ENCODE measurements at regions not wholly inside any gene's neighbourhood (a gene's known extent, or its start where the extent isn't known, plus 50 kb on each side); places are given as distances from the start of the nearest gene placed in this dataset.

- H3K27me3 ChIP-seq = no peaks in the 10 kb centered on the region
- H3K27ac ChIP-seq = no peak overlapping the region
- no peak overlapping the region for H3K4me3 ChIP-seq
- no peaks in the 10 kb centered on the region for H3K36me3 ChIP-seq
- intact Hi-C loops (cut with DNase I) = no loop called here
- TF ChIP-seq CTCF (IDR thresholded peaks at IDR 0.05) = no peak
- DNase-seq (ENCODE audit: low spot score in 2 of 2) = no peak
- no peaks in the 10 kb centered on the region for H3K9me3 ChIP-seq
- no peaks in the 10 kb centered on the region for H3K4me1 ChIP-seq
Observed at GRCh38 chr7:22920672-22921071, 93.3 kb downstream of the HYCC1 start.

GRCh38 chr7:22913158-22913557 lies 90.5 kb upstream of the TOMM7 start:
- TF ChIP-seq CTCF (IDR thresholded peaks at IDR 0.05) = no peak

GRCh38 chr7:22911889-22912288 lies 89.2 kb upstream of the TOMM7 start:
- peak overlapping the region; percentile 58 to 72 for H3K27ac ChIP-seq
- H3K4me1 ChIP-seq = peaks cover 0 to 10% of the 10 kb centered on the region in 2 donors

More at GRCh38 chr7:22913158-22913557, 90.5 kb upstream of the TOMM7 start:
- no peaks in the 10 kb centered on the region for H3K9me3 ChIP-seq
- DNase-seq (ENCODE audit: low spot score in 2 of 2) = no peak
- no peaks in the 10 kb centered on the region for H3K36me3 ChIP-seq
- H3K27ac ChIP-seq = no peak overlapping the region
- intact Hi-C loops (cut with DNase I) = no loop called here
- no peak overlapping the region for H3K4me3 ChIP-seq
- peaks cover 0 to 5% of the 10 kb centered on the region in 2 donors for H3K4me1 ChIP-seq
- H3K27me3 ChIP-seq = no peaks in the 10 kb centered on the region

GRCh38 chr7:22909917-22910316 lies 87.3 kb upstream of the TOMM7 start:
- Histone ChIP-seq H3K4me1 (peaks cover 0 to 10% of the 10 kb centered on the region in 2 donors), H3K27me3 (no peaks in the 10 kb centered on the region), H3K36me3 (no peaks in the 10 kb centered on the region), H3K4me3 (no peak overlapping the region), H3K27ac (no peak overlapping the region), H3K9me3 (no peaks in the 10 kb centered on the region)
- TF ChIP-seq CTCF (IDR thresholded peaks at IDR 0.05) = no peak
- intact Hi-C loops (cut with DNase I) = no loop called here
- no peak for DNase-seq (ENCODE audit: low spot score in 2 of 2)

More at GRCh38 chr7:22911889-22912288, 89.2 kb upstream of the TOMM7 start:
- intact Hi-C loops (cut with DNase I) = no loop called here
- no peak for DNase-seq (ENCODE audit: low spot score in 2 of 2)
- H3K27me3 ChIP-seq = no peaks in the 10 kb centered on the region
- H3K36me3 ChIP-seq = no peaks in the 10 kb centered on the region
- no peak overlapping the region for H3K4me3 ChIP-seq
- no peak for TF ChIP-seq CTCF (IDR thresholded peaks at IDR 0.05)
- H3K9me3 ChIP-seq = no peaks in the 10 kb centered on the region

GRCh38 chr7:22907805-22908204 lies 85.2 kb upstream of the TOMM7 start:
- Histone ChIP-seq H3K4me3 (no peak overlapping the region), H3K27ac (peak overlapping the region in 1 of 2 donors; percentile 33), H3K36me3 (no peaks in the 10 kb centered on the region), H3K27me3 (no peaks in the 10 kb centered on the region), H3K9me3 (no peaks in the 10 kb centered on the region), H3K4me1 (peaks cover 0 to 10% of the 10 kb centered on the region in 2 donors)
- TF ChIP-seq CTCF (IDR thresholded peaks at IDR 0.05) = no peak
- DNase-seq (ENCODE audit: low spot score in 2 of 2) = no peak
- intact Hi-C loops (cut with DNase I) = no loop called here

- Histone ChIP-seq H3K4me3 (no peak overlapping the region), H3K27ac (no peak overlapping the region), H3K4me1 (no peaks in the 10 kb centered on the region), H3K36me3 (no peaks in the 10 kb centered on the region), H3K27me3 (no peaks in the 10 kb centered on the region), H3K9me3 (no peaks in the 10 kb centered on the region)
- intact Hi-C loops (cut with DNase I) = no loop called here
- no peak for TF ChIP-seq CTCF (IDR thresholded peaks at IDR 0.05)
- DNase-seq (ENCODE audit: low spot score in 2 of 2) = no peak
Observed at GRCh38 chr7:22900784-22901183, 78.1 kb upstream of the TOMM7 start.

Data from ascending aorta (tissue), 2 donors.